GM21825 (cell line): ENCODE measurements at regions not wholly inside any gene's neighbourhood (a gene's known extent, or its start where the extent isn't known, plus 50 kb on each side); places are given as distances from the start of the nearest gene placed in this dataset.
"Not testable (repeated sequence)": the region's sequence is repeated elsewhere in the genome, so short reads cannot be mapped to it uniquely, and the experiment has no call there.

ENCODE experiments used
- ATAC-seq: cut with Tn5 transposase; IDR thresholded peaks from one replicate; pipeline ENCODE4 v1.9.1; 2021; ENCODE audit warnings: mild to moderate bottlenecking, moderate library complexity; ENCODE audit not compliant: unreplicated experiment

GRCh38 chr6:141123049-141123448 lies 1009.7 kb upstream of the GJE1 start:
- ATAC-seq = no peak

GRCh38 chr6:141118991-141119390 lies 1013.7 kb upstream of the GJE1 start:
- ATAC-seq = no peak

DNA sequence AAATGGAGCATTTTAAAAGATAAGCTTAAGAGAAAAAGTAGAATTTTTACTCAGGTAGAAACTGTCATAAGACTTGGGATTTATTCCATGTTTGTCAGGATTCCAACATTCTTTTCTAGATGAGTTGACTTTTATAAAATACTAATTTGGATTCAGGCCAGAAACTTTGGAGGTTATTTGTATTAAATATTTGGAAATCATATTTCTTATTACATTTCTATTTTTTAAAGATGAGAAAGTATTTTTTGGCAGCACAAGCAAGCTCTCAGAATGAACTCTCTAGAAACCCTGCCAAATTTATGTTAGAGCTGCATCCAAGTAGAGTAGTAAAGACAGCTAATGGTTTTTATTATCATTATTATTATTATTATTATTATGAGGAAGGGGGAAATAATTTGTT lies 1014.9 kb upstream of the GJE1 start:
- ATAC-seq = no peak

DNA sequence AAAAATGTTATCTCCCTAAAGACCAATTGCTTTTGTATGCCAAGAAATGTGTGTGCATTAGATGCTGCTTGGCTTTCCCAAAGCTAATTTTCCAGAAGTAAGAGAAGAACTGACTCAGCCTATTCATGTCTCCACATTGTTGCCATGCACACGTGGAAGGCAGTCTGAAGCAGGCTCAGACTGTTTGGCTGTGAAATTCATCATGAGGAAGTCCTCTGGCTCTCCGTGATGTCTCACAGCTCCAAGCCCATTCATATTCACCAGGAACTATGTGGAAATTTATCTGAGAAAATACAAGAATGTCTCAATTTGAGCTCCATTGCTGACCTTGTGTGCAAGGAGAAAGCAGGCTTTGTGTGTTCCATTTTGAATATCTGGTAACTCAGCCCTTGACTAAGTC lies 1022.2 kb upstream of the GJE1 start:
- no peak for ATAC-seq

DNA sequence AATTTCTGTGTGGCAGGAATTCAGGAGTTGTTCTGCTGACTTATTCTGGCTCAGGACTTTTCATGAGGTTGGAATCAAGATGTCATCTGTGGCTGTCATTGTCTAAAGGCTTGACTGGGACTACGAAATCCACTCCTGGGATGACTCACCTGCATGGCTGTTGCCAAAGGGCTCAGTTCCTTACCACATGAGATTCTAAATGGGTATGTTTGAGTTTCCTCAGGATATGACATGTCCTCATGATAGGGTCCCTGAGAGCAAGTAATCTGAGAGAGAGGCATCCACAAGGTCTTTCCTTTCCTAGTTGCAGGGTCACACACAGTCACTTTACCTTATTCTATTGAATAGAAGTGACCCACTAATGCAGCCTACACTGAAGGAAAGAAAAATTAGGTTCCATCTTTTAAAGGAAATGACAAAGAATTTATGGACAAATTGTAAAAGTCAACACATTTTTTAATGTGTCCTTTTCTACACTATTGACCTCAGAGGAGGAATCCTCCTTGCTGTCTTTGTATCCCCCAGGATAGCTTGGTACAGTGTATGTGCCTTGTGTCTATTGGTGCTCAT lies 1025.0 kb upstream of the GJE1 start:
- ATAC-seq = no peak

DNA sequence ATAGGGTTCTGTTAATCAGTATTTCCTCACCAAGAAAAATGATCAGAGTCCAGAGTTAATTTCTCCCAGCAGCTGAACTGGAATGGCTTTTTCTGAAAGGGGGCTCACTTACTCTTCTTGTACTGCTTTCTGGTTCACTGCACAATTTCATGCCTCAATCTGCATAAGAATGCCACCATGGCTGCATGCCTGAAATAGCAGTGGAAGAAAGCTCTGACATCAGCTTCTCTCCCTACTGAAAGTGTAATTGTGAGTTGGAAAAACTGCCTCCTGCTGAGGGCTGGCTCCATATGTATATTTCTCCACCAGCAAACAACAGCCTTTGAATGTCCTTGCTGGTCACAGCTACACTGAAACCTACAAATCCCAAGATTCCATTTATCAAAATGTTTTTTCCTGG lies 1027.2 kb upstream of the GJE1 start:
- ATAC-seq = no peak

DNA sequence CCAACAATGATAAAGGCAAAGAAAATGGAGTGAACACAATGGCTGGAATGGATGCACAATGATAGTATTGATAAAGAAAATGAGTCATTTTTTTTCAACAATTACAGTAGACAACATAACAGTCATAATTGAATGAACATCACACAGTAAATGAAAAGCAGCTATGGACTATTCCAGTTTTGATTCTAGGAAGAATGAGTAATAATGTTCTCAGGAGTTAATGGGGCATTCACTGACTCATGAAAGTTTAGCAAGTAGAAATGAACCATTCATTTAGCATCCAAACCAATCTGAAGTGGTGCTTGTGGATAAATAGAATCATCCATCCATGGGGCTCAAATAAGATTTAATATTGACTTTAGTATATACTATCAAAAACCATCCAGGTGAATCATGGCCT lies 1029.5 kb upstream of the GJE1 start:
- ATAC-seq = no peak

DNA sequence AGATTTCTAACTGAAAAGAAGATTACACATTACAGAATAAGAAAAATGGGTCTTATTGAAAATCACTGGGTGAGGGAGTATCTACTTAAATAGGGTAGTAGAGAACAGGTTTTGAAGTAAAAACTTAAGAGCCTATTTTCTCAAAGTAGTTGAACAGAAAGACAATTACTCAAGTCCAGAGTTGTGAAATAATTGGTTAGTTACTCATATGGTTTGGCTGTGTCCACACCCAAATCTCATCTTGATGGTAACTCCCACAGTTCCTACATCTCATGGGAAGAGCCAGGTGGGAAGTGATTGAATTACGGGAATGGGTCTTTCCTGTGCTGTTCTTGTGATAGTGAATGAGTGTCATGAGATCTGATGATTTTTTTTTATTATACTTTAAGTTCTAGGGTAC lies 1035.3 kb upstream of the GJE1 start:
- ATAC-seq = no peak

- no peak for ATAC-seq
Observed at GRCh38 chr6:141095308-141095707, 1037.4 kb upstream of the GJE1 start.

DNA sequence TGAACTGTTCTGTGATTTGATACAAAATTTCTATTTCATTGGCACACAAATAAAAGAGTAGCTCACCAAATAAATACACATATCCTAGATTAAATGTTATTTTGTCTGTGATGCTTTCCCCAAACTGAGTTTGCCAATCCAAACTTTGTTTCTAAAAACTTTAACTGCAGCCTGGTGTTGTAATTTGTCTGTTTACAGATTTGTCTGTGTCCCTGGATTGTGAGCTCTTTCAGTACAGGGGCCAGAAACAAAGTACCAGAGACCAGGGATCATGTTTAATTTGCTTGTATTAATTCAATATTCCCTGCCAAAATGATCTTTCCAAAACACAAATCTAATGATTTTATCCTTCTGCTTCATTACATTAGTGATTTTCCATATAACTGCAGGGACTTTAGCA lies 1044.6 kb upstream of the GJE1 start:
- no peak for ATAC-seq

DNA sequence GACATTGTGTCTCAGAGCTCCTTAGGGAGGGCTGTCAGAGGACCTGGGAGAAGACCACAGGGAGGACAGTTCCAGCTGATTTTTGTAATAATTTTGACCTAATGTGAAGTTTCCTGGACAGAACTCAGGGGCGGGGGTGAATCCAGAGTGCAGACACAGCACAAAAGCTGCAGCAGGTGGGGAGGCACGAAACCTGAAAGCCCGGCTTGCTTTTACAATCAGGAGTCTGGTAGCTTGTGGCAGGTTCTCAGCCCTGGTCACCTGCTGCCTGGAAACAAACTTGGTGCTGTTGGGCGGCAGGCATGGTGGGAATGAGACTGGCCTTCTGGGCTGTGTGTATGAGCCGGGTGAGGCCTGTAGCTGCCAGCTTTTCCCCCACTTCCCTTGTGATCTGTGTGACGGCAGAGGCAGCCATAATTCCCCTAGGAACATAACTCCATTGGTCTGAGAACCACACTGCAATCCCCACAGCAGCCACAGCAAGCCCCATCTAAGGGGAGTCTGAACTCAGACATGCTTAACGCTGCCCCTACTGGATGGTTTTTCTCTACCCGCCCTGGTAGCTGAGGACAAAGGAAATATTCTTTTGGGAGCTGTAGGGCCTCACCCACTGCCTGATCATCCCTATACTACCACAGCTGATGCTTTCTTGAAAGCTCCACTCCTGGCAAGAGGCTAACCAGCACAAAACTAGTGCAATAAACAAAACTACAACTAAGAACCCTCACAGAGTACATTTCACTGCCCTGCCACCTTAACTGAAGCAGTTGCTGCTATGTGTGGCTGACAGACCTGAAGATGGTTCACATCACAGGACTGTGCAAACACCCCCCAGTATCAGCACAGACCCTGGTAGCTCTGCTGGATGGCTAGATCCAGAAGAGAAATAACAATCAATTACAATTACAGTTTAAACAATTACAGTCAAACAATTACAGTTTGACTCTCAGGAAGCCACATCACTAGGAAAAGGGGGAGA lies 1055.1 kb upstream of the GJE1 start:
- peak; percentile 93 for ATAC-seq

DNA sequence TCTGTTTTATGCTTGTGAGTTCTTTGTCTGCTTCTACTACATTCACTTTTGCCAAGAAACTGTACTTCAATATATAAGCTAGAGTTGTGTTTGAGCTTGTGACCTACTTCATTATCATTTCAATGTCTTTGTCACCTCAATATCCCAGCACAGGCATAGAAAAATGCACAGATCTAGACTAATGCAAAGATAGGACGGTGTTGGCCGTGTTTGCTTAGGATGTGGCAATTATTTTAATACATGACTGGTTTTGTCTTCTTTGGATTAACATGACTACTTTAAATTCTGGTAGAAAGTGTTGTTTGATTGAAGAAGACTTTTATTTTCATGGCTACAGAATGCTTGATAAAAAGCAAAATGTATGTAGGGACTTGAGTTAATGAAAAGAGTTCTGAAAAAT lies 1075.0 kb upstream of the GJE1 start:
- no peak for ATAC-seq

- ATAC-seq = no peak
Observed at GRCh38 chr6:141056945-141057625, 1075.6 kb upstream of the GJE1 start.

GRCh38 chr6:141050471-141050870 lies 1082.3 kb upstream of the GJE1 start:
- no peak for ATAC-seq

DNA sequence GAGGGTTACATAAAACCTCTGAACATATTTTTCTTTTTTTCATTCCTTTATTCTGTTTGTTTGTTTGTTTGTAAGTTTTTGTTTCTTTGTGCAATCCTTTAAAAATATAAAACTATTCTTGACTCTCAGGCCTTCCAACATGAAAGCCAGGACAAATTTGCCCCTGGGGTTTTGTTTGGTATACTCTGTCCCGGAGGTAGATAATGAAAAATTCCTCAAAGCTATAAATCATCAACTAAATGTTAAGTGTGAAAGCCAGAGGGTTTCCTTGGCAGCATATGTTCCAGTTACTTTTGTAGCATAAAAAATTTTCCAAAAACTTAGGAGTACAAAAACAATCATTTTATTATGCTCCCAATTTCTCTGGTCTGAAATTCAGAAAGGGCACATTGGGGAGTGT lies 1084.3 kb upstream of the GJE1 start:
- no peak for ATAC-seq

DNA sequence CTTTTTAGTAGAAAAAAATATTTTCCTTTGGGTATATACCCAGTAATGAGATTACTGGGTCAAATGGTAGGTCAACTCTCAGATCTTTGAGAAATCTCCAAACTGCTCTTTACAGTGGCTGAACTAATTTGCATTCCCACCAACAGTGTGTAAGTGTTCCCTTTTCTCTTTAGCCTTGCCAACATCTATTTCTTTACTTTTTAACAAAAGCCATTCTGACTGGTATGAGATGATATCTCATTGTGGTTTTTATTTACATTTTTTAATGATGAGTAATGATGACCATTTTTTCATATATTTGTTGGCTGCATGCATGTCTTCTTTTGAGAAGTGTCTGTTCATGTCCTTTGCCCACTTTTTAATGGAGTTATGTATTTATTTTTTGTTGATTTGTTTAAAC lies 1086.2 kb upstream of the GJE1 start:
- ATAC-seq = not testable (repeated sequence)

- ATAC-seq = no peak
Observed at GRCh38 chr6:141041596-141042087, 1091.1 kb upstream of the GJE1 start.

GRCh38 chr6:141035312-141036200 lies 1097.2 kb upstream of the GJE1 start:
- ATAC-seq = no peak

GRCh38 chr6:141033101-141033500 lies 1099.6 kb upstream of the GJE1 start:
- ATAC-seq = no peak

GRCh38 chr6:141029908-141030307 lies 1102.8 kb upstream of the GJE1 start:
- no peak for ATAC-seq
